ENCODE measurements at regions not wholly inside any gene's neighbourhood (a gene's known extent, or its start where the extent isn't known, plus 50 kb on each side); places are given as distances from the start of the nearest gene placed in this dataset.

GRCh38 chr10:44627591-44628354 is 242.9 kb upstream of the CXCL12 start:
- no peak for DNase-seq

GRCh38 chr10:44628921-44629320 is 244.0 kb upstream of the CXCL12 start:
- no peak for DNase-seq

- DNase-seq, result no peak
These were observed 250.3 kb upstream of the CXCL12 start for GRCh38 chr10:44635176-44635575.

DNA sequence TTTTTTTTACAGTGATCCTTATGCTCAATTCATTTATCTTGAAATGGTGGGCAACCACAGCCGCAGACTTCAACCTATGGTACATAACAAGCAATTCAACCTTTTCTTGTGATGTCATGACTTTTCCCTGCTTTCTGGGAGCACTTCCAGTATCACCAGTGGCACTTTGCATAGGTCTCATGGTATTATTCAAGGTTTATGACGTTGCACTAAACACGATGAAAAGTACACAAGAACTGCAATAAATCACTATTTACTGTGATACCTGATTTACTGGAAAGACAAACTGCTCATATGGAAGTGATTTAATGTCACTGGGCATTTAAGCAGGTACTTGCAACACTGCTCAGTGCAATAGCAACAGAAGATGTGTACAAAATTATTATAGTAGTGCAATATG is 251.7 kb upstream of the CXCL12 start:
- DNase-seq, result no peak

- no peak for DNase-seq
These were observed 255.5 kb upstream of the CXCL12 start for GRCh38 chr10:44640429-44640828.

DNA sequence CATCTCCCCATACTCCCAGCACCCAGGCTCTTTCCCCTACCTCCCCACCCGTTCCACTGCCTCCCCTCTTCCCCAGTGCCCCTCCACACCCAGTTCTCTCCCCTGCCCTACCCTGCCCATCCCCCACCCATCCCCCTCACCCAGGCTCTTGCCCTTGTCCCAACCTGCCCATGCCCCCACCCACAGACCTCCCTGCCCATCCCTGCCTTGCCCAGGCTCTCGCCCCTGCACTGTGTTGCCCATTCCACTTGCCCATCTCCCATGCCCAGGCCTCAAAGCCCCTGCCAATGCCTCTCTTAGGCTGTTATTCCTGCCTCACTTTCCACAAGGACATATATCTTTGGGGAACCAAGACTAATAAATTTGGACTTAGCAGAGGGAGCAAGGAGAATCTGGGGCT is 262.6 kb upstream of the CXCL12 start:
- DNase-seq, result no peak

GRCh38 chr10:44647877-44648542 is 263.1 kb upstream of the CXCL12 start:
- DNase-seq, result no peak

GRCh38 chr10:44650691-44651661 is 260.2 kb upstream of the TMEM72 start:
- DNase-seq, result no peak

- DNase-seq, result no peak
These were observed 259.3 kb upstream of the TMEM72 start for GRCh38 chr10:44651834-44652233.

DNA sequence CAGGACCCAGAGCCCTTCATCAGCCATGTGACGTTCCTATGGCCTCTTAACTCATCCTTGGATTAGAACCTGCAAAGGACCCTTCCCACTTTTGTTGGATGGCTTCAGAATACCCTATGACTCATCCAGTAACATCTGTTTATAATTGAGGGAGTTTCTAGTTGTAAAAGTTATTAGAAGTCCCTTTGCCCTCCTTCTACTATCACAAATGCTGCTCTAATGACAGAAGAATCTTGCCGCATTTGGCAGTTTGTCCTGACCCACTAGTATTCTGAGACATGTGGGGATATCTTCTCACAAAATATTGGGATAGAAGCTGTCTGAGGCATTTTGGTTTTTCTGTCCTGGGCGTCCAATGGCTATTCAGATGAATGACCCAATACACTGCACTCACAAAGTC is 251.8 kb upstream of the TMEM72 start:
- DNase-seq, result no peak

- DNase-seq, result no peak
These were observed 250.9 kb upstream of the TMEM72 start for GRCh38 chr10:44660271-44660670.

GRCh38 chr10:44662051-44662450 is 249.1 kb upstream of the TMEM72 start:
- DNase-seq, result no peak

DNA sequence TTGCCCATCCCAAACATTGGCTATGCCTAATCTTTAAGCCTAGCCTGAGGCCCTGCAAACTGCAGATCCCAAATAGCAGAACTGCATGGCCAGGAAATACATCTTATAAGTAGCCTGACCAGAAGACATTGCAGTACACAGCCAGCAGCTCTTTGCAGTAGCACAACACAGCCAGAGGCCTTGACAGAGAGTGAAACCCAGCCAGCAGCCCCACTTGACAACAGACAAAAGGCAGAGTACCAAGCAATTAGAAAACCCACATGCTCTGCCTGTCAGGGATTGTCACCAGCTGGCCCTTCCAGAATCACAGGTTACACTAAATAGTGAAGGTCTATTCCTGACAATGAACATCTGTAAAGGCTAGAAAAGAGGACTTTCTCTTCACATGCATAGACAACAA is 242.8 kb upstream of the TMEM72 start:
- no peak for DNase-seq

DNA sequence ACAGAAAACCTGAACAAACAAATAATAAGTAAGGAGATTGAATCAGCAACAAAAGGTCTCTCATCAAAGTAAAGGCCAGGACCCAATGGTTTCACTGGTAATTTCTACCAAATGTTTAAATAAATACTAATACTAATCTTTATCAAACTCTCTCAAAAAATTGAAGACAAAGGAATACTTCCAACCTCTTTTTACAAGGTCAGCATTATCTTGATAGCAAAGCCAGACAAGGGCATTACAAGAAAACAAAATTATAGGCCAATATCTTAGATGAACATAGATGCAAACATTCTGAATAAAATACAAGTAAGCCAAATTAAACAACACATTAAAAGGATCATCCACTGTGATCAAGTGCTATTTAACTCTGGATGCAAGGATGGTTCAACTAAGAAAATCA is 239.8 kb upstream of the TMEM72 start:
- no peak for DNase-seq

- no peak for DNase-seq
These were observed 237.7 kb upstream of the TMEM72 start for GRCh38 chr10:44673245-44673983.

- no peak for DNase-seq
These were observed 236.4 kb upstream of the TMEM72 start for GRCh38 chr10:44674536-44675386.

- no peak for DNase-seq
These were observed 235.7 kb upstream of the TMEM72 start for GRCh38 chr10:44675387-44675874.

- no peak for DNase-seq
These were observed 230.4 kb upstream of the TMEM72 start for GRCh38 chr10:44680764-44681163.

DNA sequence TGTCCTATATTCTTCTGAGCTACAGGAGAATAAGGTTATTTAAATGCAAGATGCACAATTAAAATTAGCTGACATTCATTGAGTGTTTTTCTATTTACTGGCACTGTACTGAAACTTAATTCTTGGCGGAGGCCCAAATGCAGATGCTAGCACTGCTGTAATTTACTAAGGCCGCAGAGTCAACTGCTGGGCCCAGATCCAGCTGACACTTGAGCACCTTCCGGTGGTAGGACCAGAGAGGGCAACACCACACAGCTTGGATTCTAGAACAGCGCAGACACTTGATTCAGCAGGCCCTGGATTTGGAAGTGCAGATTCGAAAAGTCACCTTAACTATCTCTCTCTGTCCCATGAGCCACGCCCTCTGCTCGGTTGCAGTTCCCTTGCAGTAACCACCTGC is 228.6 kb upstream of the TMEM72 start:
- DNase-seq, result no peak

DNA sequence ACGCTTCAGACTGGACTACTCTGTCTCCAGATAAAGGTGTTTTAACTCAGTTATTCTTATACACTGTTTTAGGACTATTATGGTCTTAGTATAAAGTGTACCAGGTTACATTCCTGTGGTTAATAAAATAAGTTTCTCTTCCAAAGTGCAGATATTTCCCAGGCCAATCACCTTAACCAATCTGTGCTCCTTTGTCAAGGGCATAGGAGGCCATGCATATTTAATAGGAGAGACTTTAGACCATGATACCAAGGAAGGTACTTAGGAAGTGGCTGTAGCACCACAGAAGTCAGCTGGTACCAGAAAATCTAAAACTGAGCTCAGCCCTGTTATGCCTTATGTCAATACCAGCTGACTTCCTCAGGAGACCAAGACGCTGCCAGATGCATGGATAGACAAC is 226.5 kb upstream of the TMEM72 start:
- DNase-seq, result no peak

GRCh38 chr10:44685220-44685619 is 225.9 kb upstream of the TMEM72 start:
- no peak for DNase-seq

DNA sequence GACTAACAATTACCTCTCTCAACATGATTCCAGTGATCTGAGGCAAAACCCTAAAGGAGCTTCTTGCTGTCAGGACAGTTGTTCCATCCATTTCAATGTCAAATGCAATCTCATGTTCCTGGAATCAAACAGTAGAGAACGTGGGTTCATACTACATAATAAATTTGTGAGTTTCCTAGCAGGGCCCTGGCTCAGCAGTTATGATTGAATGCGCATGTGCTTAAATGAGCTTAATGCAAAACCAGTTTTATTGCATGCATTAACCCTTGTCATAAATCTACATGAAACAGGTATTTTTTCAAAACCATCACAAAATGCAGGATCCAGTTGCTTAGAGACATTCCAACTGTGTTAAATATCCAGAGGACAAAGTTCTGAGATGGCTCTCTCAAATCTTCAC is 225.4 kb upstream of the TMEM72 start:
- DNase-seq, result no peak
